ENCODE measurements at regions not wholly inside any gene's neighbourhood (a gene's known extent, or its start where the extent isn't known, plus 50 kb on each side); places are given as distances from the start of the nearest gene placed in this dataset.
"Not testable (repeated sequence)": the region's sequence is repeated elsewhere in the genome, so short reads cannot be mapped to it uniquely, and the experiment has no call there.

DNA sequence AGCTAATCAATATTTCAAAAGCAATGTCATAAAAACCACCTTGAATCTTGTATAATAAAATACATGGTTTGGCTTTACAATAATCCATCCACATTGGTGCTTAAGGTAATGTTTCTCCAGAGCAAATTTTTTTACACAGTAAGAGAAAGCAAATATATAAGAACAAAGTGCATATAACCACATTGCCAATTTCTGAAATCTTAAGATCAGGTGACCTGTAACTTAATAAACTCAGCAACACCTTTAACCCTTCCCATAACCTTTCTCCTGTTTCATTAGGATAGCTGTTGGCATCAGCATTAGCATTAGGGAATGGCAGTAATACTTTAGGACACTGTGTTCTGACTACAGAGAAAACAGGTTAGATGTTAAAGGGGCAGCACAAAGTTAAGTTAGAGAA, 155.9 kb upstream of the SEMA3D start:
- no peak overlapping the region for H3K27ac Mint-ChIP-seq
- H3K4me1 Mint-ChIP-seq (ENCODE audit: low read depth) = no peaks in the 10 kb centered on the region
- TF ChIP-seq, protein P1, sequence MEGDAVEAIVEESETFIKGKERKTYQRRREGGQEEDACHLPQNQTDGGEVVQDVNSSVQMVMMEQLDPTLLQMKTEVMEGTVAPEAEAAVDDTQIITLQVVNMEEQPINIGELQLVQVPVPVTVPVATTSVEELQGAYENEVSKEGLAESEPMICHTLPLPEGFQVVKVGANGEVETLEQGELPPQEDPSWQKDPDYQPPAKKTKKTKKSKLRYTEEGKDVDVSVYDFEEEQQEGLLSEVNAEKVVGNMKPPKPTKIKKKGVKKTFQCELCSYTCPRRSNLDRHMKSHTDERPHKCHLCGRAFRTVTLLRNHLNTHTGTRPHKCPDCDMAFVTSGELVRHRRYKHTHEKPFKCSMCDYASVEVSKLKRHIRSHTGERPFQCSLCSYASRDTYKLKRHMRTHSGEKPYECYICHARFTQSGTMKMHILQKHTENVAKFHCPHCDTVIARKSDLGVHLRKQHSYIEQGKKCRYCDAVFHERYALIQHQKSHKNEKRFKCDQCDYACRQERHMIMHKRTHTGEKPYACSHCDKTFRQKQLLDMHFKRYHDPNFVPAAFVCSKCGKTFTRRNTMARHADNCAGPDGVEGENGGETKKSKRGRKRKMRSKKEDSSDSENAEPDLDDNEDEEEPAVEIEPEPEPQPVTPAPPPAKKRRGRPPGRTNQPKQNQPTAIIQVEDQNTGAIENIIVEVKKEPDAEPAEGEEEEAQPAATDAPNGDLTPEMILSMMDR (IDR thresholded peaks at IDR 0.05) = no peak
- no peak overlapping the region for H3K4me3 Mint-ChIP-seq
- no peaks in the 10 kb centered on the region for H3K36me3 Mint-ChIP-seq (ENCODE audit: low read depth)
- DNase-seq = no peak
- H3K27me3 Mint-ChIP-seq (ENCODE audit: insufficient read depth) = no peaks in the 10 kb centered on the region
- H3K9me3 Mint-ChIP-seq = no peaks in the 10 kb centered on the region

DNA sequence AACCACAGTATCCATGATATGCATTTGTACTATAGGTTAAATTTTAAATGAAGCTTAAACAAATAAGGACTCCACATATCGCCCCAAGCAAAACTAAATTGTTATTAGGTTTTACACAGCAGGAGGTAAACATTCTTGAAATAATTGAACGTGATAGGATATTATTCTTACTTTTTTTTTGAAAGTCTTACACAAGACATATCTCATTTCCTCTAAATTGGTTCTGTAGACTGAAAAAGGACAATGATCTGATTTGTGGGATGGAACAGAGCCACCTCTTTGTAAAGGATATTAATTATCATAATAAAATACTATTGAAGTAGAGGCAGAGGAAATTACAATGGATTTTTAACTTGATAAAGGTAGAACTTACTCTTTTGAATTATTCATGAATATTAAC, 155.1 kb upstream of the SEMA3D start:
- TF ChIP-seq, protein P1 (IDR thresholded peaks at IDR 0.05) = no peak
- Mint-ChIP-seq H3K4me3 (no peak overlapping the region), H3K27ac (no peak overlapping the region), H3K9me3 (no peaks in the 10 kb centered on the region), H3K36me3 (ENCODE audit: low read depth) (no peaks in the 10 kb centered on the region), H3K4me1 (ENCODE audit: low read depth) (no peaks in the 10 kb centered on the region), H3K27me3 (ENCODE audit: insufficient read depth) (no peaks in the 10 kb centered on the region)
- no peak for DNase-seq

DNA sequence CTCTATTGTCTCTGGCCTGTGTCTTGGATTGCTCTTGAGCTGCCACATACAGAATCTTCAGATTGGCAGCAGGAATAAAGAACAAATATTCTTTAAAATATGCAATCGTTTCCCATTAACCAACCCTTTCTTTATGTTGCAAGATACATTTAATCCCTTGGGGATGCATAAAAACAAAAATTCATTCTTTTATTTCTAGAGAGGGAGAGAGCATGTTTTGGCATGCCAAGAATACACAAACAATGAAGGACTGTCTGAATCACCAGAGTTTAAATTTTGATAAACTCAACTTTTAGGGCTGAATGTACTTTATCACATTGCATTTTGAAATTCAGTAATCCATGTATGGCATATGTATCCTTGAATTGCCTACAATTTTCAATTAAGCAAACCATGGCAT, 154.3 kb upstream of the SEMA3D start:
- Mint-ChIP-seq H3K36me3 (ENCODE audit: low read depth) (no peaks in the 10 kb centered on the region), H3K4me3 (no peak overlapping the region), H3K4me1 (ENCODE audit: low read depth) (no peaks in the 10 kb centered on the region), H3K9me3 (no peaks in the 10 kb centered on the region), H3K27me3 (ENCODE audit: insufficient read depth) (no peaks in the 10 kb centered on the region), H3K27ac (no peak overlapping the region)
- DNase-seq = no peak
- TF ChIP-seq, protein P1 (IDR thresholded peaks at IDR 0.05) = no peak

DNA sequence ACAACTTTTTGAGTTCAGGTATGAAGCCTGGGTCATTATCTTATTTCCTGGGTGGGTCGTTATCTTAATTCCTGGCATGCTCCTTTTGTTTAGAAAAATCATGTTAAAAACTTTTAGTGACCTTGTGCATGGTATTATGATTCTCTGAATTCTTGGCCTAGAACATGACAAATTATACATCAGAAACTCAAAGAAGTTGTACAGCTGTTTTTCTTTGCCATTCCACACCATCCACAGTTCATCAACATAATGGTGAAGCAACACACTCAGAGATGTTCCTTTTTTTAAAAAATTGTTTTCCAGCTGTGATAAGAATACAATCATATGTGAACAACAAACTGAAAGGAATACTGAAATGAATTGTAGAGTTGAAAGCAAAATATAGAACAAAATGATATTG, 149.2 kb upstream of the SEMA3D start:
- TF ChIP-seq, protein P1 (IDR thresholded peaks at IDR 0.05) = no peak
- Mint-ChIP-seq H3K9me3 (no peaks in the 10 kb centered on the region), H3K36me3 (ENCODE audit: low read depth) (no peaks in the 10 kb centered on the region), H3K4me3 (no peak overlapping the region), H3K4me1 (ENCODE audit: low read depth) (no peaks in the 10 kb centered on the region), H3K27ac (no peak overlapping the region), H3K27me3 (ENCODE audit: insufficient read depth) (peaks cover 3% of the 10 kb centered on the region; the same call in 1 of the 2 replicates)
- no peak for DNase-seq

DNA sequence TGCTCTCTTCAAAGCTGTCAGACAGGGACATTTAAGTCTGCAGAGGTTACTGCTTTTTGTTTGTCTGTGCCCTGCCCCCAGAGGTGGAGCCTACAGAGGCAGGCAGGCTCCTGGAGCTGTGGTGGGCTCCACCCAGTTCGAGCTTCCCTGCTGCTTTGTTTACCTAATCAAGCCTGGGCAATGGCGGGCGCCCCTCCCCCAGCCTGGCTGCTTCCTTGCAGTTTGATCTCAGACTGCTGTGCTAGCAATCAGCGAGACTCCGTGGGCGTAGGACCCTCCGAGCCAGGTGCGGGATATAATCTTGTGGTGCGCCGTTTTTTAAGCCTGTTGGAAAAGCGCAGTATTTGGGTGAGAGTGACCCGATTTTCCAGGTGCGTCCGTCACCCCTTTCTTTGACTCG, 148.3 kb upstream of the SEMA3D start:
- not testable (repeated sequence) for H3K36me3 Mint-ChIP-seq (ENCODE audit: low read depth); H3K27me3 Mint-ChIP-seq (ENCODE audit: insufficient read depth); H3K4me3 Mint-ChIP-seq; H3K4me1 Mint-ChIP-seq (ENCODE audit: low read depth); DNase-seq; H3K27ac Mint-ChIP-seq; H3K9me3 Mint-ChIP-seq

DNA sequence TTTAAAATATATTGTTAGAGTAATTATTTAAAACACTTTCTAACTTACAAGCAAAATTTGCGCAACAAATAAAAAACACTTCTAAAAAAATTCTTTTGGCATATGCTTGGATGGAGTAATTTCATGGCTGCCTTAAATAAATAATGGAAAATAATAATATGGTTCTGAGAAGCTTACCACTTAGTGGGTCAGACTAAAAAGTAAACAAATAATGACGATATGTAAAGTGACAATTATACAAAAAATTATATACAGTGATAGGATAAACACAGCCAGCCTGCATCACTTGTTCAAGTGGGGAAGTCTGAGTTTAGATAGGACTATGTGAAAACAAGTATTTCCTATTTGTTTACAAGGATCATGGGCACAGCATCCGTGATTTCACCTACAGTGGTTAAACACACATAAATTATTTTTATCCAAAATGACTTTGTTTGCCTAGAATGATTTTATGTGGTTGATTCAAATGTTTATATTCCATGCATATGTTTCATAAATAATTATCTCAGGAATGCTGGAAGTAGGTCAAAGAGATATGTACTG, 141.7 kb upstream of the SEMA3D start:
- no peaks in the 10 kb centered on the region for H3K9me3 Mint-ChIP-seq
- TF ChIP-seq, protein P1 (IDR thresholded peaks at IDR 0.05) = no peak
- no peak overlapping the region for H3K27ac Mint-ChIP-seq
- DNase-seq = no peak
- no peaks in the 10 kb centered on the region for H3K27me3 Mint-ChIP-seq (ENCODE audit: insufficient read depth)
- no peak overlapping the region for H3K4me3 Mint-ChIP-seq
- H3K4me1 Mint-ChIP-seq (ENCODE audit: low read depth) = no peaks in the 10 kb centered on the region
- H3K36me3 Mint-ChIP-seq (ENCODE audit: low read depth) = no peaks in the 10 kb centered on the region
